HCT116 (cell line): ENCODE measurements at regions not wholly inside any gene's neighbourhood (a gene's known extent, or its start where the extent isn't known, plus 50 kb on each side); places are given as distances from the start of the nearest gene placed in this dataset.

Source experiments
- CTCF ChIP-seq, 3 experiments: fragments of 200-600 bp in 1 of 3; sonication (generic) in 1 of 3; IDR thresholded peaks in 2 of 3; conservative IDR thresholded peaks in 1 of 3; 2 replicates each; pipeline ENCODE4 v1.5.1; 2012 to 2017; ENCODE audit warnings: low read depth in 2 of 3, low read length in 2 of 3, antibody characterized with exemption in 1 of 3, borderline replicate concordance in 1 of 3, control low read depth in 1 of 3, mild to moderate bottlenecking in 1 of 3, mixed read lengths in 1 of 3, mixed run types in 1 of 3, moderate library complexity in 1 of 3; ENCODE audit not compliant: insufficient read depth in 1 of 3
- EZH2 ChIP-seq: fragments of 200-600 bp; sonication (generic); IDR thresholded peaks from 2 replicates; pipeline ENCODE4 v1.6.1; 2017; ENCODE audit warnings: antibody characterized with exemption, mixed run types
- MAX ChIP-seq: IDR thresholded peaks from 2 replicates; pipeline ENCODE4 v1.6.1; 2012
- POLR2A ChIP-seq: IDR thresholded peaks from 2 replicates; pipeline ENCODE4 v1.7.0; 2011; ENCODE audit warnings: borderline replicate concordance; ENCODE audit not compliant: insufficient read depth, insufficient read length; ENCODE audit errors: extremely low read depth
- POLR2AphosphoS5 ChIP-seq: IDR thresholded peaks from 2 replicates; pipeline ENCODE4 v1.6.1; 2011; ENCODE audit warnings: mild to moderate bottlenecking, low read depth, low read length, moderate library complexity
- ZBTB33 ChIP-seq: IDR thresholded peaks from 2 replicates; pipeline ENCODE4 v1.6.1; 2011; ENCODE audit warnings: mild to moderate bottlenecking, low read length, moderate library complexity; ENCODE audit not compliant: insufficient replicate concordance; ENCODE audit errors: extremely low read depth

GRCh38 chr10:3654496-3654895 lies 130.5 kb downstream of the KLF6 start:
- TF ChIP-seq CTCF (IDR thresholded peaks at IDR 0.05 in 2 of 3, conservative IDR thresholded peaks at IDR 0.05 in 1 of 3; ENCODE audit: borderline replicate concordance in 1 of 3, insufficient read depth in 1 of 3, low read depth in 2 of 3, low read length in 2 of 3) (no peak), EZH2 (no peak), MAX (no peak), ZBTB33 (no peak), POLR2AphosphoS5 (no peak), POLR2A (no peak)
